Stimulated activated CD4-positive, alpha-beta T cell treated with anti-CD3 and anti-CD28 coated beads, Interleukin-4, amount 100 ng/mL, for 48 hours (primary cell): ENCODE measurements at regions not wholly inside any gene's neighbourhood (a gene's known extent, or its start where the extent isn't known, plus 50 kb on each side); places are given as distances from the start of the nearest gene placed in this dataset.
"Not testable (repeated sequence)": the region's sequence is repeated elsewhere in the genome, so short reads cannot be mapped to it uniquely, and the experiment has no call there.

Experiments
- DNase-seq, 2 donors: peaks; one replicate each; pipeline ENCODE4 v3.0.0-alpha.2; 2020; ENCODE audit warnings: low read depth in 2 of 2

DNA sequence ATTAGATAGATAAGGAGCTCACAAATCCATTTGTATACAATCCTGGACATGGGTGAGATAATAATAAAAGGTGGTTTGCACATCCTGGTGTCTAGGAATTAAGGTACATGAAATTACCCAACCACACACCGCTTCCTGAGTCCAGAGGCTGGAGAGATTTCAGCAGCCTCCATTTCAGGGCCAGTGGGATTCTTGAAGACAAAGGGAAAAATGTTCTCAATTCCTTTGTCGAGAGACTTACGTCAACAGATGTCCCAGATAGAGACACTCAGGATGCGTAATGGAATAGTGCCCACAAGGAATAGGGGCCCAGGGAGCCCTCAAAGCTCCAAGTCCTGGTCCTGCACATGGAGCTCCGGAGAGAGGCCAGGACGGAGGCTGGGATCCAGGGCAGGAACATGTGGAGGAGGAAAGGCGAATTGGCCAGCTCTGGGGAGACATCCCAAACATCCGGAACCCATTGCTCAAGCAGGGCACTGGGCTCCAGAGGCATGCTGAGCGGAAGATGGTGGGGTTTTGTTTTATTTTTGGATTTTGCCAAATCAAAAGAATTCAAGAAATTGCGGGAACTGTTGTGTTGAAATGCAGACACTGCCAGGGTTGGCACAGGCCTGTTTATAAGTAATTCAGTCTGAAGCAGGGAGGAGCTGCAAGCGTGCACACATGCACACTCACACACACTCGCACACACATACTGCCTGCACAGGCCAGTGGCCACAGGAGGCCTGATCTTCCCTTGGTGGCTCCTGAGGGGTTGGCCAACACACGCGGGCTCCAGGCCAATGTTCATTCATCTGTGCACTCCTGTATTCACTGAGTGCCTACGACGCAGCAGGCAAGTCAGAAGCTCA is 97.2 kb downstream of the NOG start:
- no peak for DNase-seq

DNA sequence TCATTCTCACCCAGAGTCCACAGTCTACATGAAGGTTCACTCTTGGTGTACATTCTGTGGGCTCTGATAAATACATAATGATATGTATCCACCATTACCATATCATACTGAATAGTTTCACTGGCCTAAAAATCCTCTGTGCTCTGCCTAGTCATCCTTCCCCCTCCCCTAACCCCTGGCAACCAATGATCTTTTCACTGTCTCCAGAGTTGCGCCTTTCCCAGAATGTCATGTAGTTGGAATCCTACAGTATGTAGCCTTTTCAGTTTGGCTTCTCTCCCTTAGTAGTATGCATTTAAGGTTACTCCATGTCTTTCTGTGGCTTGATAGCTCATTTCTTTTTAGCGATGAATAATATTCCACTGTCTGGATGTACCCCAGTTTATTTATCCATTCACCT is 101.3 kb downstream of the NOG start:
- no peak for DNase-seq

DNA sequence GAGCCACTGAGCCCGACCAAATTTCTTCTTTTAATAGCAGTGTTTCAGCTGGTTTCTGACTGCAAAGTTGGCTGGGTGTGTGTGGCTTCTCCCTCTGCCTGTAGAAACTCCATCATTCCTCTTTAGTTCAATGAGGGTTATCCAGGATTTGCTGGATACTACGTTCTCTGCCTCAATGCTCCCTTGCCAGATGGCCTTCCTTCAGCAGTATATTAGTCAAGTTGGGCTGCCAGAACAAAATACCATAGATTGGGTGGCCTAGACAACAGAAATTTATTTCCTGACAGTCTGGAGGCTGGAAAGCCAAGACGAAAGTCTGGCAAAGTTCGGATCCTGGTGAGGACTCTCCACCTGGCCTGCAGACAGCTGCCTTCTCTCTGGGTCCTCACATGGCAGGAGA is 103.7 kb downstream of the NOG start:
- DNase-seq, result no peak

DNA sequence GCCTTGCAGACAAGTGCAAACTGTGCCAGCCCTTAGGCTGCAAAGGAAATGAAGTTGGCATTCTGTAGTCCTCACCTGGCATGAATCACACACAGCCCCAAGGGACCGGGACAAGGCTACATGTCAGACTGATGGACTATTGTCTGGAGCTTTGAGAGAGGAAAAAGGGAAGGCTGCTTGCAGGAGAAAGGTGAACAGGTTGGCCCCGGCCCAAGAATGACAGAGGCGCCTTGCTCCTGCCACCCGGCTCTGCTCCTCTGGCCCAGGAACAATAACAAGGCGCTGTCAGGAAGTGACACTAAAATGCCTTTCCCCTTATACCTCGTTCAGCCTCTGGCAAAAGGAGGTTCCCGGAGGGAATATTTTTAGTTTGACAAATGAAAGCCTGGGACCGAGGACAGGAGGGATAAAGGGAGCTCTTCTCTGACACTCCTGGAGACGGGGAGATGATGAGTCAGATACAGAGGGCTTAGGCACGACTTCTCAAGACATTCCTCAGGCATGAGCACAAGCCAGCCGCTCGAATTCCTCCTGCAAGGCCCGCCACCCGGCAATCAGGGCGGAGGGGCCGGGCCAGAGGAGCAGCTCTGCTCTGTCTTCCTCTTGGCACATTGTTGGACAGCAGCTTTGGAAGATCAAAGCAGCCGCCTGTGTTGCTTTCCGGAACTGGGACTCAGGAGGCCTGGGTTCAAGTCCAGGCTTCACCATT is 105.8 kb downstream of the NOG start:
- DNase-seq, result no peak

DNA sequence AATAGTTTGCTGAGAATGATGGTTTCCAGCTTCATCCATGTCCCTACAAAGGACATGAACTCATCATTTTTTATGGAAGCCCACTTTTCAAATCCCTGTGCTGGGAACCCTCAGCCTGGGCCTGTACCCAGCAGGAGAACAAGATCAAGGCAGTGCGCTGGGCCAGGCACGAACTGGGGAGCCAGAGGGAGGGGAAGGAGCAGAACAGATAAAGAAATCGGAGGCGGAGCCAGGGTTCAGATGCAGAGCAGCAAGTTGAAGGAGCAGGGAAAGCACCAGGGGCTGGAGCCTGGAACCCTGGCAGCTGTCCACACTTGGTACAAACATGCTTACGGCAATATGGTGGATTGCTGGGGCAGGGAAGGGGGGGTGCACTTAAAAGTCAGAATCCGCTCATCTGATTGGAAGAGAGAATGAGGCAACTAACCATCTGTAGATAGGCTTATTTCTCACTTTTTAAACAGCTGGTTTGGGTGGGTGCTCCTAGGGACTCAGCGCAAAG is 107.5 kb downstream of the NOG start:
- no peak for DNase-seq

DNA sequence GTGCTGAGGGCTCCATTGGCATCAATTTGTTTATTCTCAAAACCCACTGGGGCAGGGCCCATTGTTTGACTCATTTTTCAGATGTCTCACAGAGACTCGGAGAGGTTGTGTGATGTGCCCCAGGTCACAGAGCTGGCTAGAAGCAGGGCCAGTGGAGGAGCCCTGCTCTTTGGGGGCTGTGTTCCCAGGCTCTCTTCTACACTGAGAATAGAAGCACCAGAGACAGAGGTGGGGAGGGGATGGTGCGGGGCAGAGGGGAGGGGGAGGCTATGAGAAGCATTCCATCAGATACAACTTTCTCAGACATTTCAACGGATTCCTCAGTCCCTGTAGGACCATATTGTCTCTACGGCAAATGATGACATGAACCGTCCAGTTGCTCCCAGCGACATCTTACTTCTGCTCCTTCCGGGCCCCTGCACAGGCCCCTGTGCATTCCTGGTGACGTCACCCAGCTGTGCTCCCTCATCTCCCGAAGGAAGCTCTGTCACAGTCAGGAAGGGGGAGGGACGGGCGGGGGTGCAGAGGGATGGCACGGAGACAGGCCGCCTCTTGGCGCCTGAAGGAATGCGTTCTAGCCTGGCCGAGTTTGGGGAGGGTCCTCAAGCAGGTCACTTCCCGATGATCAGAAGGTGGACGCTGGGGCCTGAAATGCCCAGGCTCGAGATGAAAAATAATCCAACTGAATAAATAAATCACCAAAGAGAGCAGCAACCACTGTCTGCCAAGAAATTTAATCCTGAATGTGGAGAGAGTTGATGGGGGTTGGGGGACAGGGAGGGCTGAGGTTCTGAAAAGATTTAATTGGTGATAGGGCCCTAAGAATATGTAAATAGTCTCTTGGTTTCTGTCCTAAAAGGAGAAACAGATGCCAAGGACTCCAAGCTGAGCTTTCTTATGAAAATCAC is 114.1 kb downstream of the NOG start:
- no peak for DNase-seq

DNA sequence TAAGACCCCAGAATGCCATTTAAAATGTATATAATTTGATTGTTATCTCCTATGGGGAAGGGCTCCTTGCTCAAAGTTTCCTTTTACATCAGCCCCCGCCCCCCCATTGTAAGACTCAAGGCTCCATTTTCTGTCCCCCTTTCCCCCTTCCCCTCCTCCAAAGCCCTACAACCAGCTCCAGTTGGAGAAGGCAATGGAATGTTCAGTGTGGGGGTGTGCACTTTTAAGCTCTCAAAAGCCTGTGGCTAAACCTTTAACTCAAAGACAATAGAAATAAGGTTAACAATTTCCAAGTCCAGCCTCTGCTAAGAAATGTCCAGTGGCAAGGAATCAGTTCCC is 114.7 kb downstream of the NOG start:
- no peak for DNase-seq

DNA sequence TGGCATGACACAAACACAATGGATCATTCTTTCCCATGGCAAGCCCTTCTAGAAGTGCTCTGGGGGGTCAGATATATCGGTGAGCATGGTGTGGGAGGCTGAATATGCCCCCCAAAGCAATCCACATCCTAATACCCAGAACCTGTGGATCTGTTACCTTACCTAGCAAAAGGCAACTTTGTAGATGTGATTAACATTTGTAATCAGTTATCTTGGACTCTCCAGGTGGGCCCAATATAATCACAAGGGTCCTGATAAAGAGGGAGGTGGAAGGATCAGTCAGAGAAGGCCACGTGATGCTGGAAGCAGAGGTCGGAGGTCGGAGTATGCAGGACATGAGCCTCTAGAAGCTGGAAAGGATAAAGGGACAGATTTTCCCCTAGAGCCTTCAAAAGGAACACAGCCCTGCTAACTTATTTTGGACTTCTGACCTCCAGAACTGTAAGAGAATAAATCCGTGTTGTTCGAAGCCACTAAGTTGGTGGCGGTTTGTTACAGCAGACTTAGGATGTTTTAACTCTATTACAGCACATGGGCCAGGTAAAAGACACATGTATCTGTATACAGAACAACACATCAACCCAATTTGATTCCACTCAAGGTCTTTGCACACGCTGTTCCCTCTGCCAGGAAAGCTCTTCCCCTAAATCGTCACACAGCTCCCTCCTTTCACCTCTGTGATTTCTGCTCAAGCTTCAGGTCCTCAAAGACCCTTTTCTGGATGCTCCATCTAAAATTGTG is 115.3 kb downstream of the NOG start:
- DNase-seq, result no peak

DNA sequence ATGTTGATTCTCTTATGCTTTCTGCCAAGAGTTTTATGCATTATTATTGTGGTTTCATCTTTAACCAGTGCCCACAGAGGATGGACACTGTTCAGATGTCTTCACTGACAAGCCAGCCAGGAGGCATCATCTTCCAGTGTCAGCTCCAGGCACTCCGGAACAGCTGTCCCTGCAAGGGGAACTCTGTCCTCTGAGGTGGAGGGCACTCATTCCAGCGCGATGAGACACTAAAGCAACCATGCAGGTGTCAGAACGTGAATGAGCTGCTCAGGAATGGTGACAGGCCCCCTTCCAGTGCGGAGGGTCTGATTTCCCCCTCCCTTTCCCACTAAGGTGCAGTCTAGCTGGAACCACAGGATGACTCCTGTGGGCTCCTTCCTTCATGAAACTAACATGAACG is 117.5 kb downstream of the NOG start:
- no peak for DNase-seq

DNA sequence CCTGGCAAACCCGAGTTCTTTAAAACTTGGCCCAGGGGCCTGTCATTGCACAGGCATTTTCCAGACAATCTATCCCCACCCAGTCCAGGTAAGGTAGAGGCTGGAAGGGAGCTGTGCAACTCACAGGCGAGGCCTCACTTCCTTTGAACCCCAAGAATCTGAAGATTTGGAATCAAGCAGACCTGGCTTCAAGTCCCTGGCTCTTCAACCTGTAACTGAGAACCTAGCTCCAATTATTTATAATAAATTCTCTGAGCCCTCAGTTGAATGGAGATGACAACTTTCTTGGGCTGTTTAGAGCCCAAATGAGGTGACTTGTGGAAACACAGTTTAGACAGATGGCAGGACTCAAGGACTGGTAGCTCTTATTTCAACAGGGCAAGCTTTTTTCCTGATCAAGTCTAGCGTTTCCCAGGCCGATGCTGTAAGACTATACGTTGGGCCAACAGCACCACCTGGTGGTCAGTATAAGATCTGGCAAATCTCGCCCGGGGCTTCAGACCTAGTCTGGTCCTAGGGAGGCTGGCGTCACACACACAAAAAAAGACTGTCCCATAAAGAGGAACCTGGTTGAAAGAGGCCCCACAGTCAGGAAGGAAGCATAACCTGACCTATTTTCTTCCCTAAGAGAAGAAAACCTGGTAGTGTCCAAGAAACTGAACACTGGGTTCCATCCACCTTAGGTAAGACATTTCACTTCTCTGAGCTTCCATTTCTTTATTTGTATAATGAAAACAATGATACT is 117.9 kb downstream of the C17orf67 start:
- DNase-seq, result peak; percentile 63 to 74

DNA sequence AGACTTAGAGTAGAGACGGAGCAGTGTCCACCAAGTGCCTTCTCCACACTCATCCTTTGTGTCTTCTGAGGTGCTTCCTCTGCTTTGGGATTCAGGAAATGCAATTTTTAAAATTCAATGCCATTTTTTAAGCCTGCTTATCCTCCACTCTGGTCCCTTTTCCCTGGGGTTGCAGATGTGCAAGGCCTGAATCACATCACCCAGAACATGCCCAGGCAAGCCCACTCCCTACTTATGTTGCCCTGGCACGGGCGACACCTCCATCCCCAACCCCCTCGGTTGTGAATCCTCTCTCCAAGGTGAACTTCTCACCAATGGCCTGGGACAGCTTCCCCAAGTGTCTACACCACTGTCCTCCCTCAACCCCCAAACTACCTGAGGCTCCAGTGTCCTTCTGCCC is 116.2 kb downstream of the C17orf67 start:
- DNase-seq, result no peak

DNA sequence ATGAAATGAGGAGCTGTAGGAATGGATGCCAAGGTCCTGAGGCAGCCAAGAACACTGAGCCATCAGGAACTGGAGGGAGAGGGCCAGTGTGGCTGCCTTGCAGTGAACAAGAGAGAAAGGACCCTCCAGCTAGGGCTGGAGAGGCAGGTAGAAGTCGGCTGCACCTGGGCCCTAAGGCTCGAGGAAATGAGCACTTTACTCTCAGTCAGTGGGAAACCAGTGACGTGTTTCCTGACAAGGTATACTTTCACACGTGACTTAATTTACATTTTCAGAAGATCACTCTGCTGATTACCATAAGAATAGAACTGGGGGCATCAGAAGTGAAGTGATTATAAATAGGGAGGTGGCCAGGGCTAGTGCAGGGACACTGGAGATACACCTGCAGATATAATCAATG is 115.2 kb downstream of the C17orf67 start:
- DNase-seq, result no peak

DNA sequence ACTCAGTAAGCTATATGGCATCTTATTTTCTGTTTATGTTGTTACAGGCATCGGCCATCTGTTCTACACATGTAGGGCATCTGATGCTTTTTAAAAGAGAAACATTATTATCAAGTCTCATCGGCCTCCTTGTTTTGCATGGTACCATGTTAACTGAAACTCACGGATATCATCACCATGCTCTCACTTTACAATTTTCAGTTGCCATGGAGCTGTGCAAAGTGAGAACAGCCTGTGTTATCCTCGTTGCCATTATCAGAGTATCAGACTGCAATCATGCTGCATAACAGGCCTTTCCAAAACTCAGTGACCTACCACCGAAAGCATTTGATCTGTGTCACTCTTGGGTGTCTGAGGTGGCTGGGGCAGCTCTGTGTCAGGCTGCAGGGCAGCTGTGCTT is 110.3 kb downstream of the C17orf67 start:
- DNase-seq, result no peak

DNA sequence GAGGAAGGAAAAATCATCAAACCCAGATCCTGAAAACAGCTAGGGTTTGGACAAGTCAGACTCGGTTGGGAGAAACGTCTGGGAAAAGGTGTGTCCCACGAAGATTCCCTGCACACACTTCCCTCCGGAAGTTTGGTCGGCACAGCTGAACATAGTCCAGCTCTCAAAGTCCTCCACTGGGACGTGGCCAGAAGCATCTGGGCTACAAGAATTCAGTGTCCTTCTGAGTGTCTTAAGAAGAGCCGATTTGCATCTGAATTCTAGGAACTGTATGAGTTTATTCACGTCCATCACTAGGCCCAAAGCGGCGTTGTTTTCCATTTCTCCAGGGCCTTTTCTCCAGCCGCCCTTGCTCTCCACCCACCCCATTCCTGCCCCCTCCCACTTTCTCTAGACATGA is 109.1 kb downstream of the C17orf67 start:
- no peak for DNase-seq

DNA sequence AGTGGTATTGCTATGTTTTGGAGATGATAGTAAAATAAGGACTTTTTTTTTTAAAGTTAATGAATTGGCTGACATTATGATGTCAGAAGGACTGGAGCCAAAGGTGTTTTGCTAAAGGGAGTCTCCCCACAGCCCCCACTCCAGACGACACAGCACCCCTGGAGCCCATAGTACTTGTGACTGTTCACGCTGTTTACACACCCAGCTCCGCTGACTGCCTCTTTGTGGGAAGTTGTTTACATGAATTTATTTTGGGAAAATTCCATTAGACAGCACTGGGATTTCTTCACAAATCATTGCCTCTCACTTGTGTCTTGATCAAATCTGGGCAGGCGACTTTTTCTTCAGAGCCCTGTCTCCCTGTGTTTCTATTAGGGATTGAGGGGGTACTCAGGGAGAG is 108.6 kb downstream of the C17orf67 start:
- no peak for DNase-seq

DNA sequence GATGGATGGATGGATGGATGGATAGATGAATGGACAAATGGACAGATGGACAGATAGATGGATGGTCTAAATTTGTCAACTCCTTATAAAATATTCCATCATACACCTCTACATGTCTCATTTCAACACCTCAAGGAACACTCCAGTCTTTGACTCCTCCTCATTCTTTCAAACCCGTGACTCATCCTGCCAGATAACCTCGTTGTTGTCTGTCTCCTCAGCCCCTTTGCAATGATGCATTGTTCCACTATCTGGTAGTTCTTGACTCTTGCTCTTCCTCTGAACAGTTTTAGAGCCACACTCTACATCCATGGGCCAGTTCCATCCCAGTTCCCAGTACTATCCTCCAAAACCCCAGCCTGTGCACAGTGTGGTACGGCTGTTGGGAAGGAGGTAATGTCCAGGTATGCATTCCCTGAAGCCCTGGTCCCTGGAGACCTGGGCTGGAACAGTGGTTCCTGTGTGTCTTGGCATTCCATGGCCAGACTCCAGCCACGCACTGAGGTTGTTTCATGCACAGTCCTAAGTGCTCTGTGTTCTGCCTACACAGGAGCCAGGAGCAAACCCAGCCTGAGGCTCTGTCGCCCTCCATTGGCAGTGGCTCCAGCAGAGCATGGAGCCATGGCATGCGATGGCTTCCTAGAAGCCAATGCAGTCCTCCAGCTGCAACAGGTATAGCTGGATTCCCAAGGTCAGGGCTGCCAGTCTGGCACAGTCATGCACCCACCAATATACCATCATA is 105.7 kb downstream of the C17orf67 start:
- no peak for DNase-seq

DNA sequence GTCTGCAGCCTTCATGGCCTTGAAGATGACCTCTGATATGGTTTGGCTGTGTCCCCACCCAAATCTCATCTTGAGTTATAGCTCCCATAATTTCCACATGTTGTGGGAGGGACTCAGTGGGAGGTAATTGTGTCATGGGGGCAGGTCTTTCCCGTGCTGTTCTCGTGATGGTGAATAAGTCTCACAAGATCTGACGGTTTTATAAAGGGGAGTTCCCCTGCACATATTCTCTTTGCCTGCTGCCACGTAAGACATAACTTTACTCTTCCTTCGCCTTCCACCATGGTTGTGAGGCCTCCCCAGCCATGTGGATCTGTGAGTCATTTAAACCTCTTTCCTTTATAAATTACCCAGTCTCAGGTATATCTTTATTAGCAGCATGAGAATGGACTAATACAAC is 102.6 kb downstream of the C17orf67 start:
- not testable (repeated sequence) for DNase-seq

DNA sequence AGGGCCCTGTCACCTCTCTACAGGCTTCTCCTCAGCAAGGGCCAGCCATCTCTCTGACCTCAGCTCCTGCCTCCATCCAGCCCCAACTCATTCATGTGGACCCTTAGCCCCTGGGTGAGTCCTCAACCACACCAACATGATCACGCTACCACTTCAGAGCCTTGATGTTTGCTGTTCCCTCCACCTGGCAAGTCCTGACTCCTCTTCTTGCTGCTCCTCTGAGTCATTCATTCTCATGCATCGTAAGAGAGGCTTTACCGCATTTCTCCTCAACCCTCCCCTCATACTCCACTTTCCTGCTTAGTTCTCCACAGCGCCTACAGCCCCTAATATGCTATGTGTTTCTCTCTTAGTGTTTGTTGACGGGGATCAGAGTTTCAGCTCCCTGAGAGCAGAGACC is 99.9 kb downstream of the C17orf67 start:
- DNase-seq, result no peak

DNA sequence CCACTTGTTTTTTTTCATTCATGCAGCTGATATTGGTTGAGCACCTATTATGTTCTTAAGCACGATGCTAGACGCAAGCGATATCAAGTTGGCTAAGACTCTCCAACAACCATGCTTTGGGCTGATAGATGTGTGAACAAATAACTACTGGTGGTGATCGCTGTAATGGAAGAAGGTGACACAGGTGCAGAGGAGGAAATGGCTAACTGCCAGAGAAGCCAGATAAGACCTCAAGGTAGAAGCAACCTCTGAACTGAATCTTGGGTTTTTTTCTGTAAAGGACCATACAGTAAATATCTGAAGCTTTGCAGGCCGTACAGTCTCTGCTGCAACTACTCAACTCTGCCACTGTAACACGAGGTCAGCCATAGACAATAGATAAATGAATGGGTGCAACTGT is 97.9 kb downstream of the C17orf67 start:
- DNase-seq, result no peak
